OCI-LY7 (cell line): ENCODE measurements at regions not wholly inside any gene's neighbourhood (a gene's known extent, or its start where the extent isn't known, plus 50 kb on each side); places are given as distances from the start of the nearest gene placed in this dataset.

Source experiments
- BruUV-seq: library from RNA; stranded (reverse); fragments of 400-500 nt; replicated peaks from 2 replicates; lab custom pipeline; 2021; lab: Mats Ljungman, UMichigan
- CTCF ChIA-PET: fragments of 300-600 bp; sonication (Branson Sonifier 250); formaldehyde crosslinking; loops from one replicate; lab custom pipeline; 2022; ENCODE audit warnings: antibody characterized with exemption; ENCODE audit not compliant: unreplicated experiment; lab: Charles Lee
- POLR2A ChIA-PET: fragments of 300-600 bp; sonication (Branson Sonifier 250); formaldehyde crosslinking; loops from one replicate; lab custom pipeline; 2022; ENCODE audit warnings: antibody characterized with exemption; lab: Charles Lee
- DNase-seq: peaks from one replicate; pipeline ENCODE4 v3.0.0-alpha.2; 2015; ENCODE audit warnings: low spot score
- H2AFZ ChIP-seq: fragments of 200-600 bp; sonication (generic), shearing (Covaris generic); 2 replicates; pipeline ENCODE4 v1.6.1; 2014; ENCODE audit warnings: mild to moderate bottlenecking, antibody characterized with exemption, low read length, moderate library complexity
- H3K27ac ChIP-seq: fragments of 200-600 bp; sonication (generic); 2 replicates; pipeline ENCODE4 v1.5.1; 2014; ENCODE audit warnings: mixed run types, low read depth, mild to moderate bottlenecking, moderate library complexity, low read length, inconsistent platforms; ENCODE audit not compliant: poor library complexity, severe bottlenecking
- H3K36me3 ChIP-seq: fragments of 200-600 bp; sonication (generic); 2 replicates; pipeline ENCODE4 v1.6.1; 2014; ENCODE audit warnings: mild to moderate bottlenecking, antibody characterized with exemption, low read length, moderate library complexity, mixed read lengths; ENCODE audit not compliant: insufficient read depth
- H3K4me1 ChIP-seq: fragments of 200-600 bp; sonication (generic); 2 replicates; pipeline ENCODE4 v1.5.1; 2014; ENCODE audit warnings: mild to moderate bottlenecking, low read length; ENCODE audit not compliant: insufficient read depth, poor library complexity, severe bottlenecking
- H3K4me2 ChIP-seq: fragments of 200-600 bp; sonication (generic); 2 replicates; pipeline ENCODE4 v1.6.1; 2014; ENCODE audit warnings: mild to moderate bottlenecking, low read length
- H3K4me3 ChIP-seq: fragments of 200-600 bp; sonication (generic); 2 replicates; pipeline ENCODE4 v1.5.1; 2014; ENCODE audit warnings: mild to moderate bottlenecking, low read depth, low read length; ENCODE audit not compliant: poor library complexity, severe bottlenecking
- H3K79me2 ChIP-seq: fragments of 200-600 bp; sonication (generic); 2 replicates; pipeline ENCODE4 v1.6.1; 2016; ENCODE audit warnings: low read depth, mild to moderate bottlenecking, low read length, moderate library complexity, mixed read lengths; ENCODE audit not compliant: insufficient read depth
- H3K9me2 ChIP-seq: fragments of 200-600 bp; sonication (generic); 2 replicates; pipeline ENCODE4 v1.6.1; 2016; ENCODE audit warnings: mild to moderate bottlenecking, low read length, mixed read lengths; ENCODE audit not compliant: insufficient read depth
- H3K9me3 ChIP-seq: fragments of 200-600 bp; sonication (generic); 2 replicates; pipeline ENCODE4 v1.6.1; 2014; ENCODE audit warnings: mild to moderate bottlenecking, mixed run types, low read length, mixed read lengths
- H4K20me1 ChIP-seq: fragments of 200-600 bp; sonication (generic); 2 replicates; pipeline ENCODE4 v1.6.1; 2014; ENCODE audit warnings: mild to moderate bottlenecking, antibody characterized with exemption, low read length, moderate library complexity, mixed read lengths; ENCODE audit not compliant: insufficient read depth
- CTCF ChIP-seq: fragments of 200-600 bp; sonication (generic); conservative IDR thresholded peaks from 2 replicates; pipeline ENCODE4 v1.5.1; 2014; ENCODE audit warnings: mild to moderate bottlenecking, antibody characterized with exemption, low read length, moderate library complexity, mixed read lengths
- EZH2phosphoT487 ChIP-seq: fragments of 200-600 bp; sonication (generic); IDR thresholded peaks from 2 replicates; pipeline ENCODE4 v1.6.1; 2018; ENCODE audit warnings: low read depth, borderline replicate concordance, mild to moderate bottlenecking, mixed run types, antibody characterized with exemption, low read length, moderate library complexity, mixed read lengths
- intact Hi-C: fragments of 100-400 bp; cut with micrococcal nuclease; formaldehyde crosslinking; loops from one replicate; pipeline ENCODE4 v1.10.0; 2022; ENCODE audit not compliant: unreplicated experiment

- no peak for DNase-seq
- no TSS peak for BruUV-seq
- H3K9me2 ChIP-seq, result no peaks in the 10 kb centered on the region
- no peak overlapping the region for H2AFZ ChIP-seq
- H3K27ac ChIP-seq, result no peak overlapping the region
- TF ChIP-seq CTCF (no peak), EZH2phosphoT487 (no peak)
- no peak overlapping the region for H3K4me2 ChIP-seq
- H3K4me3 ChIP-seq, result no peak overlapping the region
- ChIA-PET POLR2A (interaction anchor here (1.0 to 2.6 kb wide), 3 partner anchors 9 to 215 kb away, joined by 3 to 7 read pairs (median 4); no protein-coding TSS in a partner anchor), CTCF (no interaction called here)
- no peaks in the 10 kb centered on the region for H3K36me3 ChIP-seq
- intact Hi-C loops, result no loop called here
- no peaks in the 10 kb centered on the region for H4K20me1 ChIP-seq
- peaks cover 9% of the 10 kb centered on the region for H3K9me3 ChIP-seq
- no peaks in the 10 kb centered on the region for H3K4me1 ChIP-seq
- H3K79me2 ChIP-seq, result no peaks in the 10 kb centered on the region
Observed at GRCh38 chr13:62130062-62130970, 714.7 kb upstream of the PCDH20 start.

DNA sequence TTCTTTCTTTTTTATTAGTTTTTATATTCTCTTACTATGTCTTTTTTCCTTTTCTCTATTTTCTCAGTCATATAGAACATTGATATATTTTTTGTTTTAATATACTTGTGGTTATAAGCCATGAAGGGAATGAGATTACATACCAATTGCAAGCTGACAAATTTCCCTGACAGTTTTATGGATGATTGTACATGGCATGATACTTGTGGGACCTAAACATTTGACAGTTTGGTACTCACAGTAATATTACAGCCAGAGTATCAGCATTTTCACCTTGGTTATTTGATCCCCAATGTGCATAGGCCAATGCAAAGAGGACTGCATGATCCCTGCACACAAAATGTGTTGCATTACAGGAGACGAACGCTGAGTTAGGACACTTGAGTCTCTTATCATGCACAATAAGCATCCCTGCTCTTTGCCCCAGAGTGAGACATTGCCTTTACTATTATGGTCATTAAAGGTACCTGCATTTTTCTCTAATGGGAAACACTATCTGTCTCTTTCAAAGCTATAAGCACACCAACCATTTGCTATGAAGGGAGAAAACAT is 713.4 kb upstream of the PCDH20 start:
- Histone ChIP-seq H3K27ac (no peak overlapping the region), H2AFZ (no peak overlapping the region), H3K79me2 (no peaks in the 10 kb centered on the region), H3K4me2 (no peak overlapping the region), H3K4me1 (no peaks in the 10 kb centered on the region), H3K9me2 (no peaks in the 10 kb centered on the region), H3K36me3 (no peaks in the 10 kb centered on the region), H4K20me1 (no peaks in the 10 kb centered on the region), H3K9me3 (peaks cover 9% of the 10 kb centered on the region), H3K4me3 (no peak overlapping the region)
- no TSS peak for BruUV-seq
- no peak for DNase-seq
- ChIA-PET CTCF (no interaction called here), POLR2A (interaction anchor here (1.0 kb wide), 1 partner anchor 9 kb away, joined by 3 read pairs; no protein-coding TSS in a partner anchor)
- intact Hi-C loops, result loop anchor here (10.0 kb wide), 1 partner anchor 516 kb away; no protein-coding TSS in a partner anchor
- no peak for TF ChIP-seq CTCF
- no peak for TF ChIP-seq EZH2phosphoT487

GRCh38 chr13:62126400-62126799 is 710.8 kb upstream of the PCDH20 start:
- ChIA-PET CTCF (no interaction called here), POLR2A (no interaction called here)
- H3K9me2 ChIP-seq, result no peaks in the 10 kb centered on the region
- H3K27ac ChIP-seq, result no peak overlapping the region
- TF ChIP-seq EZH2phosphoT487 (no peak), CTCF (no peak)
- H2AFZ ChIP-seq, result no peak overlapping the region
- DNase-seq, result no peak
- no peaks in the 10 kb centered on the region for H3K4me1 ChIP-seq
- BruUV-seq, result no TSS peak
- H3K4me2 ChIP-seq, result no peak overlapping the region
- no peaks in the 10 kb centered on the region for H3K36me3 ChIP-seq
- no peak overlapping the region for H3K4me3 ChIP-seq
- H4K20me1 ChIP-seq, result no peaks in the 10 kb centered on the region
- H3K9me3 ChIP-seq, result peaks cover 12% of the 10 kb centered on the region
- intact Hi-C loops, result loop anchor here (10.0 kb wide), 1 partner anchor 518 kb away; no protein-coding TSS in a partner anchor
- no peaks in the 10 kb centered on the region for H3K79me2 ChIP-seq
